ENCODE measurements at regions not wholly inside any gene's neighbourhood (a gene's known extent, or its start where the extent isn't known, plus 50 kb on each side); places are given as distances from the start of the nearest gene placed in this dataset.
"Not testable (repeated sequence)": the region's sequence is repeated elsewhere in the genome, so short reads cannot be mapped to it uniquely, and the experiment has no call there.

- no peak for DNase-seq
These were observed 1104.7 kb upstream of the TMEM132C start for GRCh38 chr12:127162307-127162706.

GRCh38 chr12:127162902-127163301 lies 1104.1 kb upstream of the TMEM132C start:
- no peak for DNase-seq

GRCh38 chr12:127165567-127166392 lies 1101.2 kb upstream of the TMEM132C start:
- no peak for DNase-seq

- DNase-seq: no peak
These were observed 1097.4 kb upstream of the TMEM132C start for GRCh38 chr12:127169321-127170181.

- no peak for DNase-seq
These were observed 1096.5 kb upstream of the TMEM132C start for GRCh38 chr12:127170226-127171180.

GRCh38 chr12:127172861-127173260 lies 1094.1 kb upstream of the TMEM132C start:
- no peak for DNase-seq

- DNase-seq: not testable (repeated sequence)
These were observed 1093.0 kb upstream of the TMEM132C start for GRCh38 chr12:127173971-127174370.

GRCh38 chr12:127174881-127175280 lies 1092.1 kb upstream of the TMEM132C start:
- DNase-seq: no peak

- no peak for DNase-seq
These were observed 1091.6 kb upstream of the TMEM132C start for GRCh38 chr12:127175361-127175760.

- DNase-seq: no peak
These were observed 1090.2 kb upstream of the TMEM132C start for GRCh38 chr12:127176804-127177203.

- no peak for DNase-seq
These were observed 1088.9 kb upstream of the TMEM132C start for GRCh38 chr12:127178052-127178451.

- no peak for DNase-seq
These were observed 1088.5 kb upstream of the TMEM132C start for GRCh38 chr12:127178463-127178862.

- DNase-seq: no peak
These were observed 1087.8 kb upstream of the TMEM132C start for GRCh38 chr12:127179176-127179575.

GRCh38 chr12:127182018-127182417 lies 1085.0 kb upstream of the TMEM132C start:
- no peak for DNase-seq

GRCh38 chr12:127189992-127190391 lies 1077.0 kb upstream of the TMEM132C start:
- no peak for DNase-seq

GRCh38 chr12:127191129-127191528 lies 1075.8 kb upstream of the TMEM132C start:
- no peak for DNase-seq

GRCh38 chr12:127192391-127192790 lies 1074.6 kb upstream of the TMEM132C start:
- DNase-seq: no peak

- DNase-seq: no peak
These were observed 1073.6 kb upstream of the TMEM132C start for GRCh38 chr12:127193341-127193740.

- no peak for DNase-seq
These were observed 1072.8 kb upstream of the TMEM132C start for GRCh38 chr12:127194176-127194575.

GRCh38 chr12:127205781-127206555 lies 1061.0 kb upstream of the TMEM132C start:
- DNase-seq: no peak

- no peak for DNase-seq
These were observed 1057.7 kb upstream of the TMEM132C start for GRCh38 chr12:127209318-127209717.

GRCh38 chr12:127214186-127214585 lies 1052.8 kb upstream of the TMEM132C start:
- no peak for DNase-seq
